ENCODE measurements at regions not wholly inside any gene's neighbourhood (a gene's known extent, or its start where the extent isn't known, plus 50 kb on each side); places are given as distances from the start of the nearest gene placed in this dataset.

DNA sequence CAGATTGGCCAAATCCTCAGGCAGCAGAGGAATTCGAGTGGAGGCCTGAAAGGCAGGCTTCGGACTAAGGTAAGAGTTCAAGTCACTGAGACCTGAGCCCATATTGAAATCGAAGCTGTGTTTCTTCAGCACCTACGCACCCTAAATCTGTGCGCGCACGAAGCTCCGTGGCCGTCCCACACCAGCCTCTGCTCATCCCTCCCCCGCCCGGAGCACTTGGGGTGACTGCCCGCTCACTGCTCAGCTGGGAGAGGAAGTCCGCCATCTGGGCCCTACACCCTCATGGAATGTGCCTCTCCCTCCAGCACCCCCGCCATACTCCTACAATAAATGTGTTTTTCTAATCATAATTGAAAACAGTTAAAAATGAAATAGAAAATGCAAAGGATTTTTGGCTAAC, 734.5 kb downstream of the GALR1 start:
- TF ChIP-seq ZNF274 (IDR thresholded peaks at IDR 0.05; ENCODE audit: low read depth, low read length) (no peak), SUZ12 (IDR thresholded peaks at IDR 0.05; ENCODE audit: extremely low read depth, insufficient read depth, insufficient read length) (no peak), YY1 (IDR thresholded peaks at IDR 0.05; ENCODE audit: insufficient read depth, insufficient read length) (no peak)
